VCaP (cell line): ENCODE measurements at regions not wholly inside any gene's neighbourhood (a gene's known extent, or its start where the extent isn't known, plus 50 kb on each side); places are given as distances from the start of the nearest gene placed in this dataset.

Experiments used
- H3K27ac ChIP-seq: fragments of 450-650 bp; 2 replicates; pipeline ENCODE4 v1.5.1; 2017
- TF ChIP-seq, protein P1 (sequence below): fragments of 450-650 bp; conservative IDR thresholded peaks from 2 replicates; pipeline ENCODE4 v1.5.1; 2017; ENCODE audit warnings: mild to moderate bottlenecking, moderate library complexity

DNA sequence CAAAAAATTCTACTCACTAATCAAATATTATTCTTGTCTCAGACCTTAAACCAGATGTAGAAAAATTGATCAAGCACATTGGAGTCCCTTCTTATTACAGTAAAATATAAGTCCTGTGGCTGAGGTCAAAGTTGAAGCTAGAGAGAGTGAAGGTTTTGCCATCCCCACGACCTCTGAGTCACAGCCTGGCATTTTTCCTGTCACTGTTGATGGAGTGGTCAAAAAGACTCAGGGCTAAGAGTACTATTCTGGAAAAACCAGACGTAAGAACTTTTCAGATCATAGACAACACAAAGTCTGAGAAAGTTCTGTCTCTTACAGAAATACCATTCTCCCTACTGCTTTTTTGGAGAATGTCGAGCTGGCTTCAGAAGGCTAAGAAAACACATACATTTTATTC, 323.7 kb upstream of the ANKRD30A start:
- H3K27ac ChIP-seq = no peak overlapping the region
- TF ChIP-seq, protein P1, sequence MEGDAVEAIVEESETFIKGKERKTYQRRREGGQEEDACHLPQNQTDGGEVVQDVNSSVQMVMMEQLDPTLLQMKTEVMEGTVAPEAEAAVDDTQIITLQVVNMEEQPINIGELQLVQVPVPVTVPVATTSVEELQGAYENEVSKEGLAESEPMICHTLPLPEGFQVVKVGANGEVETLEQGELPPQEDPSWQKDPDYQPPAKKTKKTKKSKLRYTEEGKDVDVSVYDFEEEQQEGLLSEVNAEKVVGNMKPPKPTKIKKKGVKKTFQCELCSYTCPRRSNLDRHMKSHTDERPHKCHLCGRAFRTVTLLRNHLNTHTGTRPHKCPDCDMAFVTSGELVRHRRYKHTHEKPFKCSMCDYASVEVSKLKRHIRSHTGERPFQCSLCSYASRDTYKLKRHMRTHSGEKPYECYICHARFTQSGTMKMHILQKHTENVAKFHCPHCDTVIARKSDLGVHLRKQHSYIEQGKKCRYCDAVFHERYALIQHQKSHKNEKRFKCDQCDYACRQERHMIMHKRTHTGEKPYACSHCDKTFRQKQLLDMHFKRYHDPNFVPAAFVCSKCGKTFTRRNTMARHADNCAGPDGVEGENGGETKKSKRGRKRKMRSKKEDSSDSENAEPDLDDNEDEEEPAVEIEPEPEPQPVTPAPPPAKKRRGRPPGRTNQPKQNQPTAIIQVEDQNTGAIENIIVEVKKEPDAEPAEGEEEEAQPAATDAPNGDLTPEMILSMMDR = no peak

GRCh38 chr10:36794981-36795380, 330.4 kb upstream of the ANKRD30A start:
- H3K27ac ChIP-seq = no peak overlapping the region
- TF ChIP-seq, protein P1 = no peak

GRCh38 chr10:36789974-36790373, 335.4 kb upstream of the ANKRD30A start:
- TF ChIP-seq, protein P1 = no peak
- H3K27ac ChIP-seq = no peak overlapping the region

DNA sequence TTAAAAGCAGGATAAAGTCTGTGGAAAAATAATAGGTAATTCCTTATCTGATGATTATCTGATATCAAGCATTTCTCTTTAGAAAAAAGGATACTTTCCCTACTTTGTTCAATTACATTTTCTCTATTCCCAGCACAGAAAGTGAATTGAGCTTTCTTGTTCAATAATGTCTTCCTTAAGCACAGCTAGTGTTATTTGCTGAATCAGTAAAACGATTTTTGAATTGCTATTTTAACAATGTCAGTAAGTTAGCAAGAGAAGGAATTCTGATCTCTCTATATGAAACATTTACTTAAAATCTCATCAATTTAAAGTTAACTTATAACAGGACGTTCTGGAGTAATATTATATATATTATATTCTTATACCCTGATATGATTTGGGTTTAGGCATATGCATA, 337.2 kb upstream of the ANKRD30A start:
- TF ChIP-seq, protein P1 = no peak
- no peak overlapping the region for H3K27ac ChIP-seq

GRCh38 chr10:36783400-36783799, 342.0 kb upstream of the ANKRD30A start:
- no peak overlapping the region for H3K27ac ChIP-seq
- TF ChIP-seq, protein P1 = no peak

- H3K27ac ChIP-seq = no peak overlapping the region
- TF ChIP-seq, protein P1 = no peak
These were observed 343.8 kb upstream of the ANKRD30A start for GRCh38 chr10:36781570-36781969.

- H3K27ac ChIP-seq = no peak overlapping the region
- TF ChIP-seq, protein P1 = no peak
These were observed 345.2 kb upstream of the ANKRD30A start for GRCh38 chr10:36780158-36780557.
